ENCODE measurements at regions not wholly inside any gene's neighbourhood (a gene's known extent, or its start where the extent isn't known, plus 50 kb on each side); places are given as distances from the start of the nearest gene placed in this dataset.
"Not testable (repeated sequence)": the region's sequence is repeated elsewhere in the genome, so short reads cannot be mapped to it uniquely, and the experiment has no call there.

DNA sequence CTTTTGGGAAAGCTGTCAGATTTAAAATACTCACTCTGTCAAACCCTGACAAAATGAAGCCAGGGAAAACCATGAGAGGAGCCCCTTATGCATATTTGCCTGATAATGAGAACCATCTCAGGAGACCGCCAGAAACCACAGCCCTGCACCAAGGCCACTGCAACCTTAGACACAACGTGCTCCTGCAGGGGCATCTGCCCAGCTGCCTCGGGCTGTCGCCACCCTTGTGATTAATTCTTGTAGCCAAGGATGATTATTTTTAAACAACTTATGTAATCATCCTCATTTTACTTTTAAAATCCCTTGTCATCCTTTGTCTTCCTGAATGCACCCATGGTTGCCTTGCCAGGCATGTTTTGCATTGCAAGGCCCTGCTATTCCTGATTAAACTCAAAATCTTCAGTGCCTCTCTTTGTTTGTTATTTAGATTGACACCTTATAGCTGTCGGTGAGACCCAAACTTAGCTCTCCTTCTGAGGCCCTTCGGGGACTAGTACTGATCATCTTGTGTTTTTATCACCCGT is 766.4 kb upstream of the TMEM132C start:
- DNase-seq = no peak
- Mint-ChIP-seq H3K4me3 (no peak overlapping the region), H3K36me3 (ENCODE audit: low read depth) (no peaks in the 10 kb centered on the region)

GRCh38 chr12:127501916-127502315 is 765.1 kb upstream of the TMEM132C start:
- H3K9me3 Mint-ChIP-seq = no peaks in the 10 kb centered on the region
- no peak for DNase-seq
- H3K27ac Mint-ChIP-seq = no peak overlapping the region
- H3K27me3 Mint-ChIP-seq (ENCODE audit: insufficient read depth) = no peaks in the 10 kb centered on the region; the same call in 1 of the 2 replicates
- no peaks in the 10 kb centered on the region for H3K36me3 Mint-ChIP-seq (ENCODE audit: low read depth)
- peaks cover 11% of the 10 kb centered on the region; the same call in 1 of the 2 replicates for H3K4me1 Mint-ChIP-seq (ENCODE audit: low read depth)
- TF ChIP-seq CTCF (IDR thresholded peaks at IDR 0.05) = no peak
- H3K4me3 Mint-ChIP-seq = no peak overlapping the region

More for the DNA sequence above, 766.4 kb upstream of the TMEM132C start:
- H3K27me3 Mint-ChIP-seq (ENCODE audit: insufficient read depth) = no peaks in the 10 kb centered on the region; the same call in 1 of the 2 replicates
- no peak for TF ChIP-seq CTCF (IDR thresholded peaks at IDR 0.05)
- H3K4me1 Mint-ChIP-seq (ENCODE audit: low read depth) = no peaks in the 10 kb centered on the region
- H3K9me3 Mint-ChIP-seq = no peaks in the 10 kb centered on the region
- H3K27ac Mint-ChIP-seq = no peak overlapping the region

- Mint-ChIP-seq H3K27ac (no peak overlapping the region), H3K27me3 (ENCODE audit: insufficient read depth) (peaks cover 4% of the 10 kb centered on the region), H3K36me3 (ENCODE audit: low read depth) (no peaks in the 10 kb centered on the region), H3K4me3 (no peak overlapping the region), H3K4me1 (ENCODE audit: low read depth) (peaks cover 11% of the 10 kb centered on the region; the same call in 1 of the 2 replicates), H3K9me3 (no peaks in the 10 kb centered on the region)
- TF ChIP-seq CTCF (IDR thresholded peaks at IDR 0.05) = no peak
- DNase-seq = no peak
Measured at GRCh38 chr12:127503246-127503645, 763.7 kb upstream of the TMEM132C start.

DNA sequence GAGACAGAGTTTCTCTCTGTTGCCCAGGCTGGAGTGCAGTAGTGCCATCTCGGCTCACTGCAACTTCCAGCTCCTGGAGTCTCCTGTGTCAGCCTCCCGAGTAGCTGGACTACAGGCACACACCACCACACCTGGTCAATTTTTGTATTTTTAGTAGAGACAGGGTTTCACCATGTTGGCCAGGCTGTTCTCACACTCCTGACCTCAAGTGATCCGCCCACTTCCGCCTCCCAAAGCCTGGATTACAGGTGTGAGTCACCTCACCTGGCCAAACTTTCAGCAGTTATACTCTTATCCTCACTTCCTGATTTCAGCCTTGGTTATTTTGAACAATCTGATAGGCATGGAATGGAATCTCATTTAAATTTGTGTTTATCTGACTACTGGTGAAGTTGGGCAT is 763.0 kb upstream of the TMEM132C start:
- DNase-seq; H3K36me3 Mint-ChIP-seq (ENCODE audit: low read depth); H3K4me3 Mint-ChIP-seq; H3K27me3 Mint-ChIP-seq (ENCODE audit: insufficient read depth); H3K9me3 Mint-ChIP-seq; H3K27ac Mint-ChIP-seq: not testable (repeated sequence)
- H3K4me1 Mint-ChIP-seq (ENCODE audit: low read depth) = peaks cover 19% of the 10 kb centered on the region

- Mint-ChIP-seq H3K36me3 (ENCODE audit: low read depth) (no peaks in the 10 kb centered on the region), H3K27me3 (ENCODE audit: insufficient read depth) (peaks cover 4% of the 10 kb centered on the region), H3K4me3 (no peak overlapping the region), H3K4me1 (ENCODE audit: low read depth) (peaks cover 28% of the 10 kb centered on the region), H3K9me3 (no peaks in the 10 kb centered on the region), H3K27ac (no peak overlapping the region)
- DNase-seq = no peak
- TF ChIP-seq CTCF (IDR thresholded peaks at IDR 0.05) = no peak
Measured at GRCh38 chr12:127504874-127505273, 762.1 kb upstream of the TMEM132C start.

GRCh38 chr12:127507341-127507740 is 759.6 kb upstream of the TMEM132C start:
- Mint-ChIP-seq H3K27ac (no peak overlapping the region), H3K27me3 (ENCODE audit: insufficient read depth) (peaks cover 4% of the 10 kb centered on the region)
- no peak for TF ChIP-seq CTCF (IDR thresholded peaks at IDR 0.05)

More at GRCh38 chr12:127507341-127507740, 759.6 kb upstream of the TMEM132C start:
- no peak for DNase-seq
- Mint-ChIP-seq H3K36me3 (ENCODE audit: low read depth) (no peaks in the 10 kb centered on the region), H3K4me1 (ENCODE audit: low read depth) (peaks cover 33% of the 10 kb centered on the region), H3K9me3 (no peaks in the 10 kb centered on the region), H3K4me3 (no peak overlapping the region)
